KMS-11 (cell line): ENCODE measurements at regions not wholly inside any gene's neighbourhood (a gene's known extent, or its start where the extent isn't known, plus 50 kb on each side); places are given as distances from the start of the nearest gene placed in this dataset.

ENCODE experiments used
- H2AFZ ChIP-seq: fragments of 200-600 bp; sonication (generic); 2 replicates; pipeline ENCODE4 v1.6.1; 2016; ENCODE audit warnings: antibody characterized with exemption, mixed run types, low read depth
- H3K27ac ChIP-seq: fragments of 200-600 bp; sonication (generic); 2 replicates; pipeline ENCODE4 v1.6.1; 2016; ENCODE audit warnings: mild to moderate bottlenecking, mixed run types
- H3K27me3 ChIP-seq: fragments of 200-600 bp; sonication (generic); 2 replicates; pipeline ENCODE4 v1.6.1; 2017; ENCODE audit warnings: mild to moderate bottlenecking, low read depth, mixed run types, moderate library complexity; ENCODE audit not compliant: insufficient read depth
- H3K36me3 ChIP-seq: fragments of 200-600 bp; sonication (generic); 2 replicates; pipeline ENCODE4 v1.6.1; 2017; ENCODE audit warnings: mild to moderate bottlenecking, mixed run types; ENCODE audit not compliant: insufficient read depth
- H3K4me1 ChIP-seq: fragments of 200-600 bp; sonication (generic); 2 replicates; pipeline ENCODE4 v1.6.1; 2016; ENCODE audit warnings: mild to moderate bottlenecking, low read depth, mixed run types; ENCODE audit not compliant: poor library complexity, severe bottlenecking
- H3K4me2 ChIP-seq: fragments of 200-600 bp; sonication (generic); 2 replicates; pipeline ENCODE4 v1.7.0; 2016; ENCODE audit warnings: mild to moderate bottlenecking, mixed run types
- H3K4me3 ChIP-seq: fragments of 200-600 bp; sonication (generic); IDR thresholded peaks from 2 replicates; pipeline ENCODE4 v1.6.1; 2017; ENCODE audit warnings: low read depth, low read length, mixed read lengths; ENCODE audit not compliant: insufficient read depth
- H3K79me2 ChIP-seq: fragments of 200-600 bp; sonication (generic); 2 replicates; pipeline ENCODE4 v1.6.1; 2016; ENCODE audit warnings: low read depth, mixed run types; ENCODE audit not compliant: insufficient read depth
- H3K9ac ChIP-seq: fragments of 200-600 bp; sonication (generic); 2 replicates; pipeline ENCODE4 v1.6.1; 2016; ENCODE audit warnings: mild to moderate bottlenecking, mixed run types
- H4K20me1 ChIP-seq: fragments of 200-600 bp; sonication (generic); 2 replicates; pipeline ENCODE4 v1.6.1; 2016; ENCODE audit warnings: mild to moderate bottlenecking, mixed run types; ENCODE audit not compliant: insufficient read depth
- CTCF ChIP-seq: fragments of 200-600 bp; sonication (generic); conservative IDR thresholded peaks from 2 replicates; pipeline ENCODE4 v1.6.1; 2017; ENCODE audit warnings: low read depth, mild to moderate bottlenecking, antibody characterized with exemption, low read length, moderate library complexity, mixed read lengths

DNA sequence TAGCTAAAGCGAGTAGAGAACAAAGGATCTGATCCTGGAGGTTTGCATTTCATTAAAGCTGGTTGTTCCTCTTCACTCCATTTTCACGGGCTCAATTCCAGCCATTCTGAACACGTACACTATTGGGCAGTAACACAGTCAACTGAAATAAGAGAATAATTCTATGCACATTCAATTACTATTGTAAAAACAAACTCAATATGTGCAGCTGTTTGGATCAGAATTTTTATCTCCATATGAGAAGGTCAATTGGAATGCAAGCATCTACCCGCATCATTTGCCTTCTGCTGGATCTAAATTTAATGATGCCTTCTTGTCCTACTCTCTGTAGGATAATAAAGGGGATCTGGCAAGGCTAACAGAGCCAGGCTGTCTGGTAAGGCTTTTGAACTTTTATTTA is 562.8 kb upstream of the CCDC179 start:
- no peaks in the 10 kb centered on the region for H4K20me1 ChIP-seq
- no peaks in the 10 kb centered on the region for H3K4me1 ChIP-seq
- H3K9ac ChIP-seq: no peak overlapping the region
- no peak overlapping the region for H3K27ac ChIP-seq
- no peak overlapping the region for H2AFZ ChIP-seq
- H3K79me2 ChIP-seq: no peaks in the 10 kb centered on the region
- no peaks in the 10 kb centered on the region for H3K27me3 ChIP-seq
- no peak overlapping the region for H3K4me3 ChIP-seq
- H3K4me2 ChIP-seq: no peak overlapping the region
- TF ChIP-seq CTCF: no peak
- H3K36me3 ChIP-seq: no peaks in the 10 kb centered on the region

GRCh38 chr11:23423656-23424055 is 563.4 kb upstream of the CCDC179 start:
- Histone ChIP-seq H2AFZ (no peak overlapping the region), H3K79me2 (no peaks in the 10 kb centered on the region), H3K4me2 (no peak overlapping the region), H4K20me1 (no peaks in the 10 kb centered on the region), H3K27me3 (no peaks in the 10 kb centered on the region), H3K9ac (no peak overlapping the region), H3K36me3 (no peaks in the 10 kb centered on the region), H3K27ac (no peak overlapping the region), H3K4me1 (no peaks in the 10 kb centered on the region), H3K4me3 (no peak overlapping the region)
- no peak for TF ChIP-seq CTCF

GRCh38 chr11:23425381-23425780 is 565.1 kb upstream of the CCDC179 start:
- no peaks in the 10 kb centered on the region for H3K4me1 ChIP-seq
- H3K27ac ChIP-seq: no peak overlapping the region
- no peaks in the 10 kb centered on the region for H3K27me3 ChIP-seq
- H3K9ac ChIP-seq: no peak overlapping the region
- no peak overlapping the region for H3K4me3 ChIP-seq
- no peak overlapping the region for H2AFZ ChIP-seq
- no peaks in the 10 kb centered on the region for H3K36me3 ChIP-seq
- no peaks in the 10 kb centered on the region for H3K79me2 ChIP-seq
- no peak for TF ChIP-seq CTCF
- H3K4me2 ChIP-seq: no peak overlapping the region
- H4K20me1 ChIP-seq: no peaks in the 10 kb centered on the region

- H3K4me2 ChIP-seq: no peak overlapping the region
- H3K79me2 ChIP-seq: no peaks in the 10 kb centered on the region
- H3K9ac ChIP-seq: no peak overlapping the region
- no peaks in the 10 kb centered on the region for H4K20me1 ChIP-seq
- H2AFZ ChIP-seq: no peak overlapping the region
- H3K27ac ChIP-seq: no peak overlapping the region
- TF ChIP-seq CTCF: no peak
- H3K27me3 ChIP-seq: no peaks in the 10 kb centered on the region
- H3K36me3 ChIP-seq: no peaks in the 10 kb centered on the region
- H3K4me1 ChIP-seq: no peaks in the 10 kb centered on the region
- no peak overlapping the region for H3K4me3 ChIP-seq
Observed at GRCh38 chr11:23429569-23429968, 569.3 kb upstream of the CCDC179 start.

DNA sequence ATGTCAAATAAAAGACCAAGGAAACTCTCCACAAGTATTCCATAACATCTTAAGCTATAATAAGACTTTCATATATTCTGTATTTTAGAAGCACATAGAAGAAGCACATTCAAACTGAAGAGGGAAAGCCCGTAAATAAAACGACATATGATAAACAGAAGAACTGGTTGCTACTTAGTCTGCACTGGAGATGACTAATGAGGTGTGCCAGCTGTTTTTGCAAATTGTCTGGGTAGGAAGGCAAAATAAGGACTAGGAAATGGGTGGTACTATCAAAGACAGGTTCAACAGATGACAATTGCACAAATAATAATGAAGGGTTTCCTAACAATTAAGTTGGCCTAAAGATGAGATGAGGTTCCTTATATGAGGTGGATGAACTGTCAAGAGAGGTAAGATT is 593.2 kb upstream of the CCDC179 start:
- H2AFZ ChIP-seq: no peak overlapping the region
- H3K36me3 ChIP-seq: no peaks in the 10 kb centered on the region
- H4K20me1 ChIP-seq: no peaks in the 10 kb centered on the region
- H3K27me3 ChIP-seq: no peaks in the 10 kb centered on the region
- H3K4me2 ChIP-seq: no peak overlapping the region
- no peak overlapping the region for H3K9ac ChIP-seq
- TF ChIP-seq CTCF: no peak
- no peak overlapping the region for H3K27ac ChIP-seq
- H3K4me3 ChIP-seq: no peak overlapping the region
- no peaks in the 10 kb centered on the region for H3K4me1 ChIP-seq
- H3K79me2 ChIP-seq: no peaks in the 10 kb centered on the region
